Neuronal stem cell (in vitro differentiated cells): ENCODE measurements at regions not wholly inside any gene's neighbourhood (a gene's known extent, or its start where the extent isn't known, plus 50 kb on each side); places are given as distances from the start of the nearest gene placed in this dataset.
A peak's percentile ranks its signal among the peaks of the same experiment; 100 is the strongest.

ENCODE experiments used
- DNase-seq: peaks from one replicate; pipeline ENCODE4 v3.0.0-alpha.2; 2013; ENCODE audit warnings: low spot score
- H2AFZ ChIP-seq: one replicate; pipeline ENCODE4 v1.6.1; 2013; ENCODE audit warnings: mild to moderate bottlenecking, low read length, inconsistent platforms
- H2AK5ac ChIP-seq: 2 replicates; pipeline ENCODE4 v1.6.1; 2013; ENCODE audit warnings: low read depth, mild to moderate bottlenecking, inconsistent platforms, low read length, moderate library complexity, mixed read lengths
- H2BK120ac ChIP-seq: 2 replicates; pipeline ENCODE4 v1.6.1; 2013; ENCODE audit warnings: low read depth, mild to moderate bottlenecking, inconsistent platforms, low read length, moderate library complexity, mixed read lengths
- H2BK12ac ChIP-seq: one replicate; pipeline ENCODE4 v1.6.1; 2013; ENCODE audit warnings: low read length, inconsistent platforms
- H2BK15ac ChIP-seq: 2 replicates; pipeline ENCODE4 v1.6.1; 2013; ENCODE audit warnings: mild to moderate bottlenecking, low read length, inconsistent platforms, mixed read lengths
- H2BK5ac ChIP-seq: one replicate; pipeline ENCODE4 v1.6.1; 2013; ENCODE audit warnings: inconsistent platforms, mild to moderate bottlenecking, low read length, moderate library complexity
- H3K14ac ChIP-seq: one replicate; pipeline ENCODE4 v1.6.1; 2013; ENCODE audit warnings: low read length, inconsistent platforms
- H3K18ac ChIP-seq: 2 replicates; pipeline ENCODE4 v1.6.1; 2013; ENCODE audit warnings: low read length, inconsistent platforms
- H3K23ac ChIP-seq: 2 replicates; pipeline ENCODE4 v1.6.1; 2013; ENCODE audit warnings: low read depth, mild to moderate bottlenecking, mixed read lengths, low read length, inconsistent platforms; ENCODE audit not compliant: poor library complexity
- H3K27ac ChIP-seq: replicated peaks from 3 replicates; pipeline ENCODE4 v1.5.1; 2013; ENCODE audit warnings: low read length, inconsistent platforms
- H3K27me3 ChIP-seq, 3 experiments: 2 replicates each; pipeline ENCODE4 v1.6.1; 2013; ENCODE audit warnings: low read length in 3 of 3, mild to moderate bottlenecking in 2 of 3, inconsistent platforms in 1 of 3, low read depth in 1 of 3, mixed read lengths in 1 of 3, moderate library complexity in 1 of 3; ENCODE audit not compliant: control insufficient read depth in 3 of 3, insufficient read depth in 3 of 3
- H3K36me3 ChIP-seq, 2 donors: replicated peaks in 1 of 2; 2 replicates each; pipeline ENCODE4 v1.6.1; 2013; ENCODE audit warnings: low read length in 2 of 2; ENCODE audit not compliant: control insufficient read depth in 2 of 2, insufficient read depth in 2 of 2
- H3K4ac ChIP-seq: 2 replicates; pipeline ENCODE4 v1.6.1; 2013; ENCODE audit warnings: inconsistent platforms, mild to moderate bottlenecking, low read length, moderate library complexity
- H3K4me1 ChIP-seq, 2 donors: 1 replicate in 1 of 2; 2 replicates in 1 of 2; pipeline ENCODE4 v1.6.1; 2013; ENCODE audit warnings: low read length in 2 of 2, low read depth in 1 of 2; ENCODE audit not compliant: control insufficient read depth in 2 of 2, insufficient read depth in 1 of 2
- H3K4me2 ChIP-seq: one replicate; pipeline ENCODE4 v1.6.1; 2013; ENCODE audit warnings: mild to moderate bottlenecking, low read length, inconsistent platforms; ENCODE audit not compliant: insufficient read depth, poor library complexity, severe bottlenecking
- H3K4me3 ChIP-seq, 2 donors: 2 replicates each; pipeline ENCODE4 v1.5.1; 2013; ENCODE audit warnings: low read length in 2 of 2, mild to moderate bottlenecking in 2 of 2, inconsistent platforms in 1 of 2, moderate library complexity in 1 of 2
- H3K79me1 ChIP-seq: one replicate; pipeline ENCODE4 v1.6.1; 2013; ENCODE audit warnings: low read depth, mild to moderate bottlenecking, inconsistent platforms, low read length, moderate library complexity
- H3K9ac ChIP-seq: one replicate; pipeline ENCODE4 v1.6.1; 2013; ENCODE audit warnings: mild to moderate bottlenecking, low read depth, low read length, inconsistent platforms; ENCODE audit not compliant: poor library complexity
- H3K9me3 ChIP-seq, 2 donors: replicated peaks in 1 of 2; 2 replicates each; pipeline versions ENCODE3 to v1.6.1; 2013; ENCODE audit warnings: low read length in 2 of 2, mild to moderate bottlenecking in 2 of 2, inconsistent platforms in 1 of 2, low read depth in 1 of 2, mixed read lengths in 1 of 2, moderate library complexity in 1 of 2; ENCODE audit not compliant: control insufficient read depth in 2 of 2, insufficient read depth in 1 of 2
- H4K8ac ChIP-seq: one replicate; pipeline ENCODE4 v1.6.1; 2013; ENCODE audit warnings: low read depth, mild to moderate bottlenecking, inconsistent platforms, low read length, moderate library complexity
- H4K91ac ChIP-seq: one replicate; pipeline ENCODE4 v1.6.1; 2013; ENCODE audit warnings: low read length, low read depth, mild to moderate bottlenecking, inconsistent platforms; ENCODE audit not compliant: poor library complexity
- WGBS, 2 donors: extraction: QIAGEN DNeasy Blood & Tissue Kit; methylation state at CpG; one replicate each; pipeline ENCODE4 v1.1.7; 2013; ENCODE audit warnings: missing lambda C conversion rate in 2 of 2, mixed read lengths in 1 of 2; ENCODE audit not compliant: insufficient read length in 2 of 2, insufficient replicate concordance in 1 of 2; ENCODE audit errors: extremely low coverage in 2 of 2; 5-methylcytosine and 5-hydroxymethylcytosine counted together

- no CpG with 5 or more reads among the region's 8 CpGs for WGBS, 2 donors
- H3K9me3 ChIP-seq, result no peaks in the 10 kb centered on the region
- no peak overlapping the region for H3K18ac ChIP-seq
- H2BK120ac ChIP-seq, result no peak overlapping the region
- no peak overlapping the region for H2BK15ac ChIP-seq
- H3K14ac ChIP-seq, result no peak overlapping the region
- no peak overlapping the region for H4K91ac ChIP-seq
- no peak overlapping the region for H4K8ac ChIP-seq
- no peaks in the 10 kb centered on the region for H3K4me1 ChIP-seq
- H3K27ac ChIP-seq, result no peak overlapping the region
- H3K79me1 ChIP-seq, result no peaks in the 10 kb centered on the region
- no peak for DNase-seq
- H3K27me3 ChIP-seq, result no peaks in the 10 kb centered on the region
- H2BK5ac ChIP-seq, result no peak overlapping the region
- no peak overlapping the region for H3K4me3 ChIP-seq
- no peaks in the 10 kb centered on the region for H3K36me3 ChIP-seq
- no peak overlapping the region for H3K4ac ChIP-seq
- H3K23ac ChIP-seq, result no peak overlapping the region
- no peak overlapping the region for H2BK12ac ChIP-seq
- no peak overlapping the region for H2AFZ ChIP-seq
- H2AK5ac ChIP-seq, result no peak overlapping the region
- no peak overlapping the region for H3K9ac ChIP-seq
- H3K4me2 ChIP-seq, result no peak overlapping the region
Measured at GRCh38 chr10:30749385-30749784, 119.8 kb upstream of the LYZL2 start.

GRCh38 chr10:30748152-30748973 lies 118.8 kb upstream of the LYZL2 start:
- no peak overlapping the region for H2BK5ac ChIP-seq

GRCh38 chr10:30747633-30748032 lies 118.1 kb upstream of the LYZL2 start:
- Histone ChIP-seq H3K4me2 (no peak overlapping the region), H2BK5ac (no peak overlapping the region), H2AFZ (no peak overlapping the region), H3K4me1 (no peaks in the 10 kb centered on the region), H2AK5ac (no peak overlapping the region), H2BK120ac (no peak overlapping the region), H2BK12ac (no peak overlapping the region), H2BK15ac (no peak overlapping the region), H3K18ac (no peak overlapping the region), H3K4me3 (no peak overlapping the region), H4K8ac (no peak overlapping the region), H3K27me3 (no peaks in the 10 kb centered on the region), H3K27ac (no peak overlapping the region), H3K36me3 (no peaks in the 10 kb centered on the region), H3K79me1 (no peaks in the 10 kb centered on the region), H3K4ac (no peak overlapping the region), H3K23ac (no peak overlapping the region), H3K9me3 (peaks cover 0 to 3% of the 10 kb centered on the region in 2 donors), H3K9ac (no peak overlapping the region), H3K14ac (no peak overlapping the region), H4K91ac (no peak overlapping the region)
- DNase-seq, result no peak
- no CpG with 5 or more reads among the region's 9 CpGs for WGBS, 2 donors

More at GRCh38 chr10:30748152-30748973, 118.8 kb upstream of the LYZL2 start:
- no peak overlapping the region for H3K14ac ChIP-seq
- H3K9me3 ChIP-seq, result peaks cover 0 to 3% of the 10 kb centered on the region in 2 donors
- H3K36me3 ChIP-seq, result no peaks in the 10 kb centered on the region
- H2AK5ac ChIP-seq, result no peak overlapping the region
- no peak overlapping the region for H3K18ac ChIP-seq
- no peak overlapping the region for H2BK120ac ChIP-seq
- no peak overlapping the region for H3K4ac ChIP-seq
- H3K9ac ChIP-seq, result no peak overlapping the region
- no peak overlapping the region for H2BK15ac ChIP-seq
- H3K4me2 ChIP-seq, result no peak overlapping the region
- H4K8ac ChIP-seq, result no peak overlapping the region
- H3K27ac ChIP-seq, result no peak overlapping the region
- H2AFZ ChIP-seq, result peak overlapping the region; percentile 19
- no peak for DNase-seq
- H4K91ac ChIP-seq, result no peak overlapping the region
- no peak overlapping the region for H3K23ac ChIP-seq
- H3K79me1 ChIP-seq, result no peaks in the 10 kb centered on the region
- no peak overlapping the region for H2BK12ac ChIP-seq
- no CpG with 5 or more reads among the region's 7 CpGs for WGBS, 2 donors
- H3K4me3 ChIP-seq, result no peak overlapping the region
- H3K4me1 ChIP-seq, result no peaks in the 10 kb centered on the region
- no peaks in the 10 kb centered on the region for H3K27me3 ChIP-seq

- no peak overlapping the region for H3K14ac ChIP-seq
- no peak overlapping the region for H3K9ac ChIP-seq
- H3K23ac ChIP-seq, result no peak overlapping the region
- H3K4me3 ChIP-seq, result no peak overlapping the region
- H3K18ac ChIP-seq, result no peak overlapping the region
- no peak overlapping the region for H2BK15ac ChIP-seq
- no peak overlapping the region for H2BK5ac ChIP-seq
- no peak overlapping the region for H3K4ac ChIP-seq
- H3K27me3 ChIP-seq, result no peaks in the 10 kb centered on the region
- H3K4me2 ChIP-seq, result no peak overlapping the region
- H3K79me1 ChIP-seq, result no peaks in the 10 kb centered on the region
- no peak overlapping the region for H3K27ac ChIP-seq
- H2AK5ac ChIP-seq, result no peak overlapping the region
- no peak overlapping the region for H2AFZ ChIP-seq
- WGBS, 2 donors, result no CpG with 5 or more reads among the region's 5 CpGs
- no peak overlapping the region for H4K8ac ChIP-seq
- H3K36me3 ChIP-seq, result no peaks in the 10 kb centered on the region
- H2BK12ac ChIP-seq, result no peak overlapping the region
- H2BK120ac ChIP-seq, result no peak overlapping the region
- H3K4me1 ChIP-seq, result no peaks in the 10 kb centered on the region
- no peak overlapping the region for H4K91ac ChIP-seq
- H3K9me3 ChIP-seq, result peaks cover 0 to 3% of the 10 kb centered on the region in 2 donors
- DNase-seq, result no peak
Measured at GRCh38 chr10:30745953-30746352, 116.4 kb upstream of the LYZL2 start.
